Thyroid gland (tissue), 4 donors: ENCODE measurements at regions not wholly inside any gene's neighbourhood (a gene's known extent, or its start where the extent isn't known, plus 50 kb on each side); places are given as distances from the start of the nearest gene placed in this dataset.

Source experiments
- CTCF ChIP-seq, 6 experiments: fragments of 200-600 bp in 3 of 6; fragments of 450-650 bp in 3 of 6; sonication (generic) in 3 of 6; IDR thresholded peaks; one replicate each; pipeline ENCODE4 v1.5.1; 2016 to 2019; ENCODE audit warnings: antibody characterized with exemption in 6 of 6, mild to moderate bottlenecking in 2 of 6, inconsistent platforms in 1 of 6, moderate library complexity in 1 of 6
- POLR2A ChIP-seq, 2 donors: fragments of 450-650 bp; IDR thresholded peaks; one replicate each; pipeline ENCODE4 v1.6.1; 2017; ENCODE audit warnings: antibody characterized with exemption in 2 of 2, mild to moderate bottlenecking in 2 of 2, moderate library complexity in 1 of 2

GRCh38 chr4:10336471-10336870, 120.8 kb downstream of the ZNF518B start:
- TF ChIP-seq CTCF (IDR thresholded peaks at IDR 0.05) (no peak), POLR2A (IDR thresholded peaks at IDR 0.05) (no peak)
